Liver (tissue), 8 donors: ENCODE measurements at regions not wholly inside any gene's neighbourhood (a gene's known extent, or its start where the extent isn't known, plus 50 kb on each side); places are given as distances from the start of the nearest gene placed in this dataset.

Experiments
- DNase-seq: peaks from one replicate; pipeline ENCODE4 v3.0.0-alpha.2; 2017; ENCODE audit warnings: low spot score
- H3K27ac ChIP-seq, 2 donors: one replicate each; pipeline ENCODE4 v1.7.0; 2013; ENCODE audit warnings: inconsistent platforms in 2 of 2, low read length in 2 of 2, control low read depth in 1 of 2, low read depth in 1 of 2, mild to moderate bottlenecking in 1 of 2
- H3K27me3 ChIP-seq, 4 donors: one replicate each; pipeline versions ENCODE4 v1.6.1 to v1.7.0; 2013; ENCODE audit warnings: low read length in 3 of 4, inconsistent platforms in 1 of 4, mild to moderate bottlenecking in 1 of 4, moderate library complexity in 1 of 4; ENCODE audit not compliant: control insufficient read depth in 4 of 4, insufficient read depth in 4 of 4
- H3K36me3 ChIP-seq, 4 donors: one replicate each; pipeline versions ENCODE4 v1.6.1 to v1.7.0; 2013; ENCODE audit warnings: low read length in 3 of 4, mild to moderate bottlenecking in 3 of 4, low read depth in 1 of 4, moderate library complexity in 1 of 4; ENCODE audit not compliant: control insufficient read depth in 4 of 4, insufficient read depth in 3 of 4
- H3K4me1 ChIP-seq, 4 donors: one replicate each; pipeline versions ENCODE4 v1.6.1 to v1.7.0; 2013; ENCODE audit warnings: low read length in 3 of 4, mild to moderate bottlenecking in 3 of 4, moderate library complexity in 1 of 4; ENCODE audit not compliant: control insufficient read depth in 4 of 4, insufficient read depth in 4 of 4
- H3K4me3 ChIP-seq, 3 donors: one replicate each; pipeline versions ENCODE4 v1.6.1 to v1.7.0; 2013; ENCODE audit warnings: low read length in 3 of 3, control low read depth in 1 of 3, low read depth in 1 of 3, mild to moderate bottlenecking in 1 of 3
- H3K9ac ChIP-seq, 2 donors: one replicate each; pipeline ENCODE4 v1.7.0; 2013; ENCODE audit warnings: low read length in 2 of 2, mild to moderate bottlenecking in 2 of 2, moderate library complexity in 2 of 2, control low read depth in 1 of 2, low read depth in 1 of 2
- H3K9me3 ChIP-seq, 4 donors: one replicate each; pipeline versions ENCODE4 v1.6.1 to v1.7.0; 2013; ENCODE audit warnings: low read length in 3 of 4; ENCODE audit not compliant: control insufficient read depth in 4 of 4
- ATF3 ChIP-seq: IDR thresholded peaks from 2 replicates; pipeline ENCODE4 v1.6.1; 2016; ENCODE audit warnings: antibody characterized with exemption
- CTCF ChIP-seq: fragments of 150-350 bp; IDR thresholded peaks from 2 replicates; pipeline ENCODE4 v1.5.1; 2017; ENCODE audit warnings: improper control_type of control experiment, low read depth, low read length; ENCODE audit not compliant: missing input control
- EGR1 ChIP-seq, 2 donors: IDR thresholded peaks; 2 replicates each; pipeline ENCODE4 v1.6.1; 2016 to 2018; ENCODE audit warnings: antibody characterized with exemption in 2 of 2, low read depth in 2 of 2
- FOXA2 ChIP-seq: IDR thresholded peaks from 2 replicates; pipeline ENCODE4 v1.6.1; 2016; ENCODE audit warnings: antibody characterized with exemption
- HNF4A ChIP-seq, 2 donors: conservative IDR thresholded peaks; 2 replicates each; pipeline ENCODE4 v1.6.1; 2016; ENCODE audit warnings: antibody characterized with exemption in 2 of 2, mild to moderate bottlenecking in 2 of 2
- HNF4G ChIP-seq: IDR thresholded peaks from 2 replicates; pipeline ENCODE4 v1.6.1; 2016; ENCODE audit warnings: antibody characterized with exemption
- JUND ChIP-seq, 2 donors: IDR thresholded peaks; 2 replicates each; pipeline ENCODE4 v1.6.1; 2016; ENCODE audit warnings: antibody characterized with exemption in 2 of 2
- RAD21 ChIP-seq, 2 donors: IDR thresholded peaks; 2 replicates each; pipeline ENCODE4 v1.6.1; 2016; ENCODE audit warnings: antibody characterized with exemption in 2 of 2, mild to moderate bottlenecking in 2 of 2
- REST ChIP-seq: IDR thresholded peaks from 2 replicates; pipeline ENCODE4 v1.6.1; 2016; ENCODE audit warnings: antibody characterized with exemption, mild to moderate bottlenecking
- SP1 ChIP-seq: IDR thresholded peaks from 2 replicates; pipeline ENCODE4 v1.6.1; 2018; ENCODE audit warnings: antibody characterized with exemption, mild to moderate bottlenecking
- YY1 ChIP-seq: IDR thresholded peaks from 2 replicates; pipeline ENCODE4 v1.6.1; 2016; ENCODE audit warnings: antibody characterized with exemption, mild to moderate bottlenecking
- ZBTB33 ChIP-seq: IDR thresholded peaks from 2 replicates; pipeline ENCODE4 v1.6.1; 2016; ENCODE audit warnings: antibody characterized with exemption
- WGBS: extraction: QIAGEN DNeasy Blood & Tissue Kit; methylation state at CpG from one replicate; pipeline ENCODE4 v1.1.7; 2013; 5-methylcytosine and 5-hydroxymethylcytosine counted together
- donor health status: healthy.
- donor health status: healthy.
- donor health status: healthy.
- donor health status: healthy.
- donor health status: healthy.

GRCh38 chr18:30446605-30447004, 595.9 kb downstream of the DSC3 start (continued):
- no peak for TF ChIP-seq REST

- Histone ChIP-seq H3K9me3 (no peaks in the 10 kb centered on the region), H3K9ac (no peak overlapping the region), H3K27ac (no peak overlapping the region), H3K36me3 (no peaks in the 10 kb centered on the region), H3K4me1 (no peaks in the 10 kb centered on the region), H3K27me3 (no peaks in the 10 kb centered on the region), H3K4me3 (no peak overlapping the region)
- WGBS, result 52% methylated on average over 2 of the region's 2 CpGs
- no peak for DNase-seq
- no peak for TF ChIP-seq ATF3
Measured at GRCh38 chr18:30444544-30444943, 598.0 kb downstream of the DSC3 start.

GRCh38 chr18:30440351-30440750, 602.2 kb downstream of the DSC3 start:
- H3K9ac ChIP-seq, result no peak overlapping the region
- no peaks in the 10 kb centered on the region for H3K36me3 ChIP-seq
- no peak overlapping the region for H3K4me3 ChIP-seq
- H3K27ac ChIP-seq, result no peak overlapping the region
- no peaks in the 10 kb centered on the region for H3K4me1 ChIP-seq
- no peak for DNase-seq
- no peaks in the 10 kb centered on the region for H3K9me3 ChIP-seq
- no peaks in the 10 kb centered on the region for H3K27me3 ChIP-seq
- 66% methylated on average over 2 of the region's 2 CpGs for WGBS
- no peak for TF ChIP-seq HNF4G
- TF ChIP-seq HNF4A (conservative IDR thresholded peaks at IDR 0.05), result no peak
- no peak for TF ChIP-seq SP1
- no peak for TF ChIP-seq JUND (IDR thresholded peaks at IDR 0.05)

GRCh38 chr18:30439174-30439573, 603.4 kb downstream of the DSC3 start:
- H3K27me3 ChIP-seq, result no peaks in the 10 kb centered on the region
- no peak overlapping the region for H3K27ac ChIP-seq
- TF ChIP-seq ZBTB33 (no peak), REST (no peak), SP1 (no peak), RAD21 (IDR thresholded peaks at IDR 0.05) (no peak), ATF3 (no peak), FOXA2 (no peak), CTCF (no peak), EGR1 (IDR thresholded peaks at IDR 0.05; ENCODE audit: low read depth in 2 of 2) (no peak), YY1 (no peak)
- no peak overlapping the region for H3K9ac ChIP-seq
- DNase-seq, result no peak
- no peak overlapping the region for H3K4me3 ChIP-seq
- WGBS, result 79% methylated on average over 2 of the region's 2 CpGs
- no peaks in the 10 kb centered on the region for H3K4me1 ChIP-seq
- no peaks in the 10 kb centered on the region for H3K36me3 ChIP-seq
- no peaks in the 10 kb centered on the region for H3K9me3 ChIP-seq
